ENCODE measurements at regions not wholly inside any gene's neighbourhood (a gene's known extent, or its start where the extent isn't known, plus 50 kb on each side); places are given as distances from the start of the nearest gene placed in this dataset.
"Not testable (repeated sequence)": the region's sequence is repeated elsewhere in the genome, so short reads cannot be mapped to it uniquely, and the experiment has no call there.

- no peaks in the 10 kb centered on the region for H3K9me3 ChIP-seq (ENCODE audit: insufficient read depth, low read depth, low read length)
- TF ChIP-seq EZH2phosphoT487 (IDR thresholded peaks at IDR 0.05; ENCODE audit: borderline replicate concordance) (no peak), CTCF (conservative IDR thresholded peaks at IDR 0.05; ENCODE audit: low read length) (no peak)
These were observed 69.8 kb upstream of the TOPAZ1 start for GRCh38 chr3:44171891-44172290.

DNA sequence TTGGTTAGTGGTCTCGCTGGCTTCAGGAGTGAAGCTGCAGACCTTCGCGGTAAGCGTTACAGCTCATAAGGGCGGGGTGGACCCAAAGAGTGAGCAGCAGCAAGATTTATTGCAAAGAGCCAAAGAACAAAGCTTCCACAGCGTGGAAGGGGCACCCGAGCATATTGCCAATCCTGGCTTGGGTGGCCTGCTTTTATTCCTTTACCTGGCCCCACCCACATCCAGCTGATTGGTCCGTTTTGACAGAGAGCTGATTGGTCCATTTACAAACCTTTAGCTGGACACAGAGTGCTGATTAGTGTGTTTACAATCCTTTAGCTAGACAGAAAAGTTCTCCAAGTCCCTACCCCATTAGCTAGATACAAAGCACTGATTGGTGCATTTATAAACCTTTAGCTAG, 69.0 kb upstream of the TOPAZ1 start:
- H3K27me3 ChIP-seq (ENCODE audit: insufficient read depth, low read length, poor library complexity, severe bottlenecking); H3K4me1 ChIP-seq (ENCODE audit: insufficient read depth, low read length, poor library complexity, severe bottlenecking); H3K9me3 ChIP-seq (ENCODE audit: insufficient read depth, low read depth, low read length); H3K36me3 ChIP-seq (ENCODE audit: insufficient read depth, low read length); H4K20me1 ChIP-seq (ENCODE audit: insufficient read depth, low read length, poor library complexity, severe bottlenecking); H3K79me2 ChIP-seq (ENCODE audit: insufficient read depth, low read length); H3K4me3 ChIP-seq (ENCODE audit: low read length, poor library complexity, severe bottlenecking); H3K4me2 ChIP-seq (ENCODE audit: low read depth, low read length, poor library complexity, severe bottlenecking); H2AFZ ChIP-seq (ENCODE audit: low read length); H3K9ac ChIP-seq (ENCODE audit: low read depth, low read length, poor library complexity, severe bottlenecking); H3K9me2 ChIP-seq (replicated peaks; ENCODE audit: low read depth, low read length); H3F3A ChIP-seq (ENCODE audit: low read depth): not testable (repeated sequence)

More at GRCh38 chr3:44171891-44172290, 69.8 kb upstream of the TOPAZ1 start:
- Histone ChIP-seq H3K4me3 (ENCODE audit: low read length, poor library complexity, severe bottlenecking) (no peak overlapping the region), H3F3A (ENCODE audit: low read depth) (no peaks in the 10 kb centered on the region), H3K4me1 (ENCODE audit: insufficient read depth, low read length, poor library complexity, severe bottlenecking) (no peaks in the 10 kb centered on the region), H3K36me3 (ENCODE audit: insufficient read depth, low read length) (no peaks in the 10 kb centered on the region), H3K4me2 (ENCODE audit: low read depth, low read length, poor library complexity, severe bottlenecking) (no peak overlapping the region), H3K79me2 (ENCODE audit: insufficient read depth, low read length) (no peaks in the 10 kb centered on the region), H2AFZ (ENCODE audit: low read length) (no peak overlapping the region), H4K20me1 (ENCODE audit: insufficient read depth, low read length, poor library complexity, severe bottlenecking) (no peaks in the 10 kb centered on the region), H3K27me3 (ENCODE audit: insufficient read depth, low read length, poor library complexity, severe bottlenecking) (peaks cover 5% of the 10 kb centered on the region), H3K9ac (ENCODE audit: low read depth, low read length, poor library complexity, severe bottlenecking) (no peak overlapping the region), H3K9me2 (replicated peaks; ENCODE audit: low read depth, low read length) (no peaks in the 10 kb centered on the region)

DNA sequence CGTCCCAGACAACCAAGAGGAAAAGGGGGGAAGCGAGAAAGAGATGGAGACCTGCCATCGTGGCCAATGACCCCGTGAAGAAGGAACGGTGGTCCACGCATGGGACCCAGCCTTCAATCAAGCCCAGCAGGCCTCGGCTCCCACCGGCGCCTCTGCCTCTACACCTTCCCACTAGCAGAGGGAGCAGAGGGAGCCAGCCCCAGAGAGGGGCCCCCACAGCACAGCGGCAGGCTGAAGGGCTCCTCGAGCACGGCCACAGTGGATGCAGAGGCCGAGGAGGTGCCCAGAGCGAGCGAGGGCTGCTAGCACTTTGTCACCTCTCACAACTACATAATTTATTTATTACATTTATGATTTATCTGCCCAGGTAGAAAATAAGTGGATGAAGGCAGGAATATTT, 68.4 kb upstream of the TOPAZ1 start:
- no peak for TF ChIP-seq CTCF (conservative IDR thresholded peaks at IDR 0.05; ENCODE audit: low read length)
- no peak for TF ChIP-seq EZH2phosphoT487 (IDR thresholded peaks at IDR 0.05; ENCODE audit: borderline replicate concordance)
- Histone ChIP-seq H3K79me2 (ENCODE audit: insufficient read depth, low read length) (no peaks in the 10 kb centered on the region), H3K27me3 (ENCODE audit: insufficient read depth, low read length, poor library complexity, severe bottlenecking) (peaks cover 5% of the 10 kb centered on the region), H3K4me3 (ENCODE audit: low read length, poor library complexity, severe bottlenecking) (no peak overlapping the region), H4K20me1 (ENCODE audit: insufficient read depth, low read length, poor library complexity, severe bottlenecking) (no peaks in the 10 kb centered on the region), H3K9me3 (ENCODE audit: insufficient read depth, low read depth, low read length) (no peaks in the 10 kb centered on the region), H3K4me1 (ENCODE audit: insufficient read depth, low read length, poor library complexity, severe bottlenecking) (no peaks in the 10 kb centered on the region), H3K4me2 (ENCODE audit: low read depth, low read length, poor library complexity, severe bottlenecking) (no peak overlapping the region), H3F3A (ENCODE audit: low read depth) (no peaks in the 10 kb centered on the region), H2AFZ (ENCODE audit: low read length) (no peak overlapping the region), H3K36me3 (ENCODE audit: insufficient read depth, low read length) (no peaks in the 10 kb centered on the region), H3K9me2 (replicated peaks; ENCODE audit: low read depth, low read length) (no peaks in the 10 kb centered on the region), H3K9ac (ENCODE audit: low read depth, low read length, poor library complexity, severe bottlenecking) (no peak overlapping the region)

- H3K9me2 ChIP-seq (replicated peaks; ENCODE audit: low read depth, low read length), result no peaks in the 10 kb centered on the region
- H4K20me1 ChIP-seq (ENCODE audit: insufficient read depth, low read length, poor library complexity, severe bottlenecking), result no peaks in the 10 kb centered on the region
- no peak overlapping the region for H3K9ac ChIP-seq (ENCODE audit: low read depth, low read length, poor library complexity, severe bottlenecking)
- no peaks in the 10 kb centered on the region for H3F3A ChIP-seq (ENCODE audit: low read depth)
- H2AFZ ChIP-seq (ENCODE audit: low read length), result no peak overlapping the region
- no peaks in the 10 kb centered on the region for H3K9me3 ChIP-seq (ENCODE audit: insufficient read depth, low read depth, low read length)
- H3K27me3 ChIP-seq (ENCODE audit: insufficient read depth, low read length, poor library complexity, severe bottlenecking), result no peaks in the 10 kb centered on the region
- H3K4me2 ChIP-seq (ENCODE audit: low read depth, low read length, poor library complexity, severe bottlenecking), result no peak overlapping the region
- TF ChIP-seq CTCF (conservative IDR thresholded peaks at IDR 0.05; ENCODE audit: low read length) (no peak), EZH2phosphoT487 (IDR thresholded peaks at IDR 0.05; ENCODE audit: borderline replicate concordance) (no peak)
- H3K36me3 ChIP-seq (ENCODE audit: insufficient read depth, low read length), result no peaks in the 10 kb centered on the region
- H3K79me2 ChIP-seq (ENCODE audit: insufficient read depth, low read length), result no peaks in the 10 kb centered on the region
- H3K4me1 ChIP-seq (ENCODE audit: insufficient read depth, low read length, poor library complexity, severe bottlenecking), result no peaks in the 10 kb centered on the region
- no peak overlapping the region for H3K4me3 ChIP-seq (ENCODE audit: low read length, poor library complexity, severe bottlenecking)
These were observed 66.6 kb upstream of the TOPAZ1 start for GRCh38 chr3:44175070-44175469.

All from Loucy (cell line).